KMS-11 (cell line): ENCODE measurements at regions not wholly inside any gene's neighbourhood (a gene's known extent, or its start where the extent isn't known, plus 50 kb on each side); places are given as distances from the start of the nearest gene placed in this dataset.

Experiments
- H2AFZ ChIP-seq: fragments of 200-600 bp; sonication (generic); 2 replicates; pipeline ENCODE4 v1.6.1; 2016; ENCODE audit warnings: antibody characterized with exemption, mixed run types, low read depth
- H3K27ac ChIP-seq: fragments of 200-600 bp; sonication (generic); 2 replicates; pipeline ENCODE4 v1.6.1; 2016; ENCODE audit warnings: mild to moderate bottlenecking, mixed run types
- H3K27me3 ChIP-seq: fragments of 200-600 bp; sonication (generic); 2 replicates; pipeline ENCODE4 v1.6.1; 2017; ENCODE audit warnings: mild to moderate bottlenecking, low read depth, mixed run types, moderate library complexity; ENCODE audit not compliant: insufficient read depth
- H3K36me3 ChIP-seq: fragments of 200-600 bp; sonication (generic); 2 replicates; pipeline ENCODE4 v1.6.1; 2017; ENCODE audit warnings: mild to moderate bottlenecking, mixed run types; ENCODE audit not compliant: insufficient read depth
- H3K4me1 ChIP-seq: fragments of 200-600 bp; sonication (generic); 2 replicates; pipeline ENCODE4 v1.6.1; 2016; ENCODE audit warnings: mild to moderate bottlenecking, low read depth, mixed run types; ENCODE audit not compliant: poor library complexity, severe bottlenecking
- H3K4me2 ChIP-seq: fragments of 200-600 bp; sonication (generic); 2 replicates; pipeline ENCODE4 v1.7.0; 2016; ENCODE audit warnings: mild to moderate bottlenecking, mixed run types
- H3K4me3 ChIP-seq: fragments of 200-600 bp; sonication (generic); IDR thresholded peaks from 2 replicates; pipeline ENCODE4 v1.6.1; 2017; ENCODE audit warnings: low read depth, low read length, mixed read lengths; ENCODE audit not compliant: insufficient read depth
- H3K79me2 ChIP-seq: fragments of 200-600 bp; sonication (generic); 2 replicates; pipeline ENCODE4 v1.6.1; 2016; ENCODE audit warnings: low read depth, mixed run types; ENCODE audit not compliant: insufficient read depth
- H3K9ac ChIP-seq: fragments of 200-600 bp; sonication (generic); 2 replicates; pipeline ENCODE4 v1.6.1; 2016; ENCODE audit warnings: mild to moderate bottlenecking, mixed run types
- H4K20me1 ChIP-seq: fragments of 200-600 bp; sonication (generic); 2 replicates; pipeline ENCODE4 v1.6.1; 2016; ENCODE audit warnings: mild to moderate bottlenecking, mixed run types; ENCODE audit not compliant: insufficient read depth
- TF ChIP-seq, protein P1 (sequence below): fragments of 200-600 bp; sonication (generic); conservative IDR thresholded peaks from 2 replicates; pipeline ENCODE4 v1.6.1; 2017; ENCODE audit warnings: low read depth, mild to moderate bottlenecking, antibody characterized with exemption, low read length, moderate library complexity, mixed read lengths

DNA sequence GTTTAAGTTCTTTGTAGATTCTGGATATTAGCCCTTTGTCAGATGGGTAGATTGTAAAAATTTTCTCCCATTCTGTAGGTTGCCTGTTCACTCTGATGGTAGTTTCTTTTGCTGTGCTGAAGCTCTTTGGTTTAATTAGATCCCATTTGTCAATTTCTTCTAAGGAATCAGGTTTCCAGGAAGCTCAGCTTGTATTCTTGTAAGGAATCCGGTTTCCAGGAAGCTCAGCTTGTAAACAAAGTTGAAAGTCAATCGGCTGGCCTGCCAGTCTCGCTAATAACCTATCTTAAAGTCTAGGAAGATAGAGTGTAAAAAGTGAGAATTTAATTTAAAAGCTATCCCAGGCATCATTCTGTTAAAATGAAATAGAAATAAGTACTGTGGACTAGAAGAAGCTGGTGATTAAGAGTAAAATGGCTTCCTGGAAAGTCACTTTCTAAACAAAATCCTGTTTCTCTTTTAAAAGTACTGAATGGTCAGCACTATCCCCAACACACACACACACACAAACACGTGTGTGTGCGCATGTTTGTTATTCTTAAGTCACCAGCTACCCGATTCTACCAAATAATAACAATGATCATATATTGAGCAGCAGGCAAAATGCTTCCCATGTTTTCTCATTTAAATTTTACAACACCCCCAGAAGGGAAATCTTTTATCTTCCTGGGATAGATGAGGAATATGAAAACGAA, 171.7 kb downstream of the PAPSS1 start:
- Histone ChIP-seq H3K4me1 (no peaks in the 10 kb centered on the region), H3K9ac (no peak overlapping the region), H3K27ac (no peak overlapping the region), H3K36me3 (no peaks in the 10 kb centered on the region), H3K4me2 (no peak overlapping the region), H2AFZ (no peak overlapping the region), H4K20me1 (no peaks in the 10 kb centered on the region), H3K27me3 (no peaks in the 10 kb centered on the region), H3K4me3 (no peak overlapping the region), H3K79me2 (no peaks in the 10 kb centered on the region)
- TF ChIP-seq, protein P1, sequence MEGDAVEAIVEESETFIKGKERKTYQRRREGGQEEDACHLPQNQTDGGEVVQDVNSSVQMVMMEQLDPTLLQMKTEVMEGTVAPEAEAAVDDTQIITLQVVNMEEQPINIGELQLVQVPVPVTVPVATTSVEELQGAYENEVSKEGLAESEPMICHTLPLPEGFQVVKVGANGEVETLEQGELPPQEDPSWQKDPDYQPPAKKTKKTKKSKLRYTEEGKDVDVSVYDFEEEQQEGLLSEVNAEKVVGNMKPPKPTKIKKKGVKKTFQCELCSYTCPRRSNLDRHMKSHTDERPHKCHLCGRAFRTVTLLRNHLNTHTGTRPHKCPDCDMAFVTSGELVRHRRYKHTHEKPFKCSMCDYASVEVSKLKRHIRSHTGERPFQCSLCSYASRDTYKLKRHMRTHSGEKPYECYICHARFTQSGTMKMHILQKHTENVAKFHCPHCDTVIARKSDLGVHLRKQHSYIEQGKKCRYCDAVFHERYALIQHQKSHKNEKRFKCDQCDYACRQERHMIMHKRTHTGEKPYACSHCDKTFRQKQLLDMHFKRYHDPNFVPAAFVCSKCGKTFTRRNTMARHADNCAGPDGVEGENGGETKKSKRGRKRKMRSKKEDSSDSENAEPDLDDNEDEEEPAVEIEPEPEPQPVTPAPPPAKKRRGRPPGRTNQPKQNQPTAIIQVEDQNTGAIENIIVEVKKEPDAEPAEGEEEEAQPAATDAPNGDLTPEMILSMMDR: no peak

- Histone ChIP-seq H3K9ac (no peak overlapping the region), H3K79me2 (no peaks in the 10 kb centered on the region), H3K4me1 (no peaks in the 10 kb centered on the region), H3K4me2 (no peak overlapping the region), H3K27ac (no peak overlapping the region), H2AFZ (no peak overlapping the region), H4K20me1 (no peaks in the 10 kb centered on the region), H3K4me3 (no peak overlapping the region), H3K36me3 (no peaks in the 10 kb centered on the region), H3K27me3 (no peaks in the 10 kb centered on the region)
- TF ChIP-seq, protein P1: no peak
Measured at GRCh38 chr4:107546638-107547037, 173.4 kb downstream of the PAPSS1 start.

DNA sequence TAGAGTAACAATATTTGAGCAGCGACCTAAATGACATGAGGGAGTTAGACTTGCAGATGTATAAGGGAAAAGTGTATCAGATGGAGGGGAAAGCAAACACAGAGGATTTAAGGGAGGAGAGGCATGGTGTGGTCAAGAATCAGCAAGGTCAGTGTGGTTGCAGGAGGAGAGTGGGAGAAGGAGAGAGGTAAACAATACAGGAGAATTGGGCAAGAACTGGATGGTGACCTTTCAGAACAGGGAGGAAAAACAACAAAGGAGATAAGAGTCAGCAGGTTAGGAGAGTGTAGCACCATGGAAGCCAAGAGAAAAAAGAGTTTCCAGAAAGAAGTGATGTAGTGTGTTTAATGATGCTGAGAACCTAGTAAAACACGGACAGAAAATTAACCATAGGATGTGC, 178.5 kb downstream of the PAPSS1 start:
- H3K27ac ChIP-seq: no peak overlapping the region
- H4K20me1 ChIP-seq: no peaks in the 10 kb centered on the region
- no peaks in the 10 kb centered on the region for H3K36me3 ChIP-seq
- no peaks in the 10 kb centered on the region for H3K4me1 ChIP-seq
- H3K9ac ChIP-seq: no peak overlapping the region
- TF ChIP-seq, protein P1: no peak
- no peaks in the 10 kb centered on the region for H3K79me2 ChIP-seq
- H3K27me3 ChIP-seq: no peaks in the 10 kb centered on the region
- H3K4me2 ChIP-seq: no peak overlapping the region
- H3K4me3 ChIP-seq: no peak overlapping the region
- H2AFZ ChIP-seq: no peak overlapping the region

GRCh38 chr4:107531927-107532326, 188.1 kb downstream of the PAPSS1 start:
- no peaks in the 10 kb centered on the region for H3K79me2 ChIP-seq

More at GRCh38 chr4:107531927-107532326, 188.1 kb downstream of the PAPSS1 start:
- Histone ChIP-seq H3K9ac (no peak overlapping the region), H3K4me1 (no peaks in the 10 kb centered on the region), H3K4me3 (no peak overlapping the region), H4K20me1 (no peaks in the 10 kb centered on the region), H3K27ac (no peak overlapping the region), H2AFZ (no peak overlapping the region), H3K4me2 (no peak overlapping the region), H3K36me3 (no peaks in the 10 kb centered on the region), H3K27me3 (no peaks in the 10 kb centered on the region)
- TF ChIP-seq, protein P1: no peak
